MM.1S (cell line): ENCODE measurements at regions not wholly inside any gene's neighbourhood (a gene's known extent, or its start where the extent isn't known, plus 50 kb on each side); places are given as distances from the start of the nearest gene placed in this dataset.

Experiments used
- DNase-seq: peaks from one replicate; pipeline ENCODE4 v3.0.0-alpha.2; 2015
- H2AFZ ChIP-seq: fragments of 300-600 bp; sonication (generic); 2 replicates; pipeline ENCODE4 v1.6.0; 2016; ENCODE audit warnings: antibody characterized with exemption, low read length
- H3F3A ChIP-seq: fragments of 300-600 bp; sonication (generic); 2 replicates; pipeline ENCODE4 v1.6.1; 2016; ENCODE audit warnings: mild to moderate bottlenecking, antibody characterized with exemption, low read length, moderate library complexity, mixed read lengths; ENCODE audit not compliant: insufficient read depth
- H3K27ac ChIP-seq: fragments of 300-600 bp; sonication (generic); 2 replicates; pipeline ENCODE4 v1.5.1; 2016; ENCODE audit warnings: mild to moderate bottlenecking, low read length
- H3K27me3 ChIP-seq: fragments of 300-600 bp; sonication (generic); replicated peaks from 2 replicates; pipeline ENCODE4 v1.6.0; 2016; ENCODE audit warnings: low read length; ENCODE audit not compliant: insufficient read depth
- H3K36me3 ChIP-seq: fragments of 300-600 bp; sonication (generic); replicated peaks from 2 replicates; pipeline ENCODE4 v1.6.1; 2016; ENCODE audit warnings: mild to moderate bottlenecking, low read length, mixed read lengths; ENCODE audit not compliant: insufficient read depth
- H3K4me1 ChIP-seq: fragments of 300-600 bp; sonication (generic); 2 replicates; pipeline ENCODE4 v1.6.1; 2016; ENCODE audit warnings: low read length, mixed read lengths
- H3K4me2 ChIP-seq: fragments of 300-600 bp; sonication (generic); 2 replicates; pipeline ENCODE4 v1.6.0; 2016; ENCODE audit warnings: low read depth, low read length
- H3K4me3 ChIP-seq: fragments of 300-600 bp; sonication (generic); 2 replicates; pipeline ENCODE4 v1.5.1; 2016; ENCODE audit warnings: low read length, mixed read lengths
- H3K79me2 ChIP-seq: fragments of 300-600 bp; sonication (generic); 2 replicates; pipeline ENCODE4 v1.6.1; 2016; ENCODE audit warnings: mixed run types, low read length, mixed read lengths
- H3K9ac ChIP-seq: fragments of 300-600 bp; sonication (generic); 2 replicates; pipeline ENCODE4 v1.6.1; 2016; ENCODE audit warnings: low read length, mixed read lengths
- H3K9me2 ChIP-seq: fragments of 300-600 bp; sonication (generic); replicated peaks from 2 replicates; pipeline ENCODE4 v1.6.1; 2016; ENCODE audit warnings: mild to moderate bottlenecking, low read length, mixed read lengths; ENCODE audit not compliant: insufficient read depth
- H3K9me3 ChIP-seq: fragments of 300-600 bp; sonication (generic); replicated peaks from 2 replicates; pipeline ENCODE4 v1.6.1; 2016; ENCODE audit warnings: mild to moderate bottlenecking, low read length, mixed read lengths; ENCODE audit not compliant: insufficient read depth
- H4K20me1 ChIP-seq: fragments of 300-600 bp; sonication (generic); 2 replicates; pipeline ENCODE4 v1.6.1; 2016; ENCODE audit warnings: mild to moderate bottlenecking, low read length, moderate library complexity, mixed read lengths; ENCODE audit not compliant: insufficient read depth
- EZH2 ChIP-seq: fragments of 300-600 bp; sonication (generic); optimal IDR thresholded peaks from 2 replicates; pipeline ENCODE3; 2017; ENCODE audit warnings: low read depth, mild to moderate bottlenecking, antibody characterized with exemption, low read length, mixed read lengths
- EZH2phosphoT487 ChIP-seq: fragments of 300-600 bp; sonication (generic); IDR thresholded peaks from 2 replicates; pipeline ENCODE4 v1.6.1; 2018; ENCODE audit warnings: antibody characterized with exemption, low read length
- TF ChIP-seq, protein P1 (sequence below): fragments of 300-600 bp; sonication (generic); IDR thresholded peaks from 2 replicates; pipeline ENCODE4 v1.5.1; 2016; ENCODE audit warnings: antibody characterized with exemption, low read length, mixed read lengths

DNA sequence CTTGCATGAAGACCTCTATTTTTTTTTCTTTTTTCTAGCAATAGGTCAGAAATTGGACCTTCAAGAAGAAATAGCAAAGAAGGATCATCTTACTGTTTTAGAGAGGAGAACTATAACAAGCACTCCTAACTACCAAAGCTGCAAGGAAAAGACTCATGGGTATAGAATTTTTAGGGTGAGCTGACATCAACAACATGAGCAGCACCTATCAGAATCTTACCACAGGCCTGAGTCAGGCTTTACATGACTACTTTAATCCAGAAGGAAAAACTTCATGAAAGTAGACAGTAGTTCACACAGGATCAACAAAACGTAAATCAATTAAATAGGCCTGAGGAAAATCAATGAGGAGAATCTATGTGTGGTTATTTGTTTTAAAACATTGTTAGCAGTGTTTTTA is 130.5 kb downstream of the FAM76B start:
- no peak for TF ChIP-seq EZH2phosphoT487
- TF ChIP-seq EZH2: no peak
- TF ChIP-seq, protein P1, sequence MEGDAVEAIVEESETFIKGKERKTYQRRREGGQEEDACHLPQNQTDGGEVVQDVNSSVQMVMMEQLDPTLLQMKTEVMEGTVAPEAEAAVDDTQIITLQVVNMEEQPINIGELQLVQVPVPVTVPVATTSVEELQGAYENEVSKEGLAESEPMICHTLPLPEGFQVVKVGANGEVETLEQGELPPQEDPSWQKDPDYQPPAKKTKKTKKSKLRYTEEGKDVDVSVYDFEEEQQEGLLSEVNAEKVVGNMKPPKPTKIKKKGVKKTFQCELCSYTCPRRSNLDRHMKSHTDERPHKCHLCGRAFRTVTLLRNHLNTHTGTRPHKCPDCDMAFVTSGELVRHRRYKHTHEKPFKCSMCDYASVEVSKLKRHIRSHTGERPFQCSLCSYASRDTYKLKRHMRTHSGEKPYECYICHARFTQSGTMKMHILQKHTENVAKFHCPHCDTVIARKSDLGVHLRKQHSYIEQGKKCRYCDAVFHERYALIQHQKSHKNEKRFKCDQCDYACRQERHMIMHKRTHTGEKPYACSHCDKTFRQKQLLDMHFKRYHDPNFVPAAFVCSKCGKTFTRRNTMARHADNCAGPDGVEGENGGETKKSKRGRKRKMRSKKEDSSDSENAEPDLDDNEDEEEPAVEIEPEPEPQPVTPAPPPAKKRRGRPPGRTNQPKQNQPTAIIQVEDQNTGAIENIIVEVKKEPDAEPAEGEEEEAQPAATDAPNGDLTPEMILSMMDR: no peak
- Histone ChIP-seq H3F3A (no peaks in the 10 kb centered on the region), H2AFZ (no peak overlapping the region), H3K79me2 (no peaks in the 10 kb centered on the region), H3K9me2 (no peaks in the 10 kb centered on the region), H3K27ac (no peak overlapping the region), H3K4me1 (no peaks in the 10 kb centered on the region), H3K9me3 (no peaks in the 10 kb centered on the region), H4K20me1 (no peaks in the 10 kb centered on the region), H3K36me3 (no peaks in the 10 kb centered on the region), H3K4me3 (no peak overlapping the region), H3K9ac (no peak overlapping the region), H3K4me2 (no peak overlapping the region), H3K27me3 (no peaks in the 10 kb centered on the region)
- no peak for DNase-seq

- TF ChIP-seq, protein P1: no peak
- no peak for TF ChIP-seq EZH2
- TF ChIP-seq EZH2phosphoT487: no peak
- no peak for DNase-seq
- H3K27ac ChIP-seq: no peak overlapping the region
Measured at GRCh38 chr11:95655536-95655935, 134.0 kb downstream of the FAM76B start.

DNA sequence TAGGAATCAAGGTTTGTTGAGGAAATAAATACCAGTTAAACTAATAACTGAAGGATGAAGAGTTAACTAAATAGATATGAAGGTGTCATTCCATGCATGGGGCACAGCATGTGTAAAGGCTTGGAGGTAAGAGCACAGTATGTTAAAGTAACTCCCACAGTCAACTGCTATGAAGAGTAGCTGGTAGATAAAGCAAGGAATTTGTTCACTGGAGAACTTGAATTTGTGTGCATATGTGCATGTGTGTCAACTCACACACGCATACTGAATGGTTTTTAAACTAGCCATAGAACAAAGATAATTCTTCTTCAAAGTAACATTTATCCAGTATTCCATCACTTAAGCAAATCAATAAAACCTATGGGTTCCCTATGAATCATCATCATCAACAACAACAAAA is 135.9 kb downstream of the FAM76B start:
- Histone ChIP-seq H3K4me1 (no peaks in the 10 kb centered on the region), H3K27ac (no peak overlapping the region), H3K9me3 (no peaks in the 10 kb centered on the region), H2AFZ (no peak overlapping the region), H3K4me2 (no peak overlapping the region), H3K36me3 (no peaks in the 10 kb centered on the region), H3K27me3 (no peaks in the 10 kb centered on the region), H3K9ac (no peak overlapping the region), H3K79me2 (no peaks in the 10 kb centered on the region), H3K9me2 (no peaks in the 10 kb centered on the region), H3F3A (no peaks in the 10 kb centered on the region), H3K4me3 (no peak overlapping the region), H4K20me1 (no peaks in the 10 kb centered on the region)
- DNase-seq: no peak
- TF ChIP-seq, protein P1: no peak
- no peak for TF ChIP-seq EZH2
- no peak for TF ChIP-seq EZH2phosphoT487

More at GRCh38 chr11:95655536-95655935, 134.0 kb downstream of the FAM76B start:
- no peaks in the 10 kb centered on the region for H3F3A ChIP-seq
- no peaks in the 10 kb centered on the region for H3K9me2 ChIP-seq
- no peaks in the 10 kb centered on the region for H4K20me1 ChIP-seq
- no peaks in the 10 kb centered on the region for H3K79me2 ChIP-seq
- no peak overlapping the region for H3K9ac ChIP-seq
- no peaks in the 10 kb centered on the region for H3K27me3 ChIP-seq
- no peak overlapping the region for H2AFZ ChIP-seq
- no peak overlapping the region for H3K4me2 ChIP-seq
- H3K4me1 ChIP-seq: no peaks in the 10 kb centered on the region
- H3K4me3 ChIP-seq: no peak overlapping the region
- H3K36me3 ChIP-seq: no peaks in the 10 kb centered on the region
- no peaks in the 10 kb centered on the region for H3K9me3 ChIP-seq
